ENCODE measurements at regions not wholly inside any gene's neighbourhood (a gene's known extent, or its start where the extent isn't known, plus 50 kb on each side); places are given as distances from the start of the nearest gene placed in this dataset.

DNA sequence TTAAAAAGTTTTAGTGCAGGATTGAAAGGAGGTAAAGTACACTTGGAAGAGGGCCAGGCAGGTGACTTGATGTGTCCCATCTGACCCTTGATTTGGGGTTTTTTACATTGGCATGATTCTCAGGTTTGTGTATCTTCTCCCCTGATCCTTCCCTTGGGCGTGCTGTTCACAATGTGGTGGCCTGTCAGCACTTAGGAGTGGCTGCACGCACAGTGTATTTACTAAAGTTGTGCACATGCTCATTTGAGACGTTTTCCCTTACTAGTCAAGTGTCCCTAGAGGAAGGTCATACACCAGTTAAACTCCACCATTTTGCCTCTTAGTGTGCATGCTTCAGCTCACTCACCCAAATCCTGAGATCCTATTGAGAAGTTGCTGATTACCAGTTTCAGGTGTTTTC is 145.7 kb upstream of the PLEKHA5 start:
- Mint-ChIP-seq H3K9me3 (peaks cover 12% of the 10 kb centered on the region), H3K27me3 (ENCODE audit: low read depth, poor library complexity) (peaks cover 4% of the 10 kb centered on the region), H3K36me3 (ENCODE audit: low read depth) (no peaks in the 10 kb centered on the region), H3K27ac (no peak overlapping the region), H3K4me1 (no peaks in the 10 kb centered on the region), H3K4me3 (no peak overlapping the region)
- TF ChIP-seq, protein P1, sequence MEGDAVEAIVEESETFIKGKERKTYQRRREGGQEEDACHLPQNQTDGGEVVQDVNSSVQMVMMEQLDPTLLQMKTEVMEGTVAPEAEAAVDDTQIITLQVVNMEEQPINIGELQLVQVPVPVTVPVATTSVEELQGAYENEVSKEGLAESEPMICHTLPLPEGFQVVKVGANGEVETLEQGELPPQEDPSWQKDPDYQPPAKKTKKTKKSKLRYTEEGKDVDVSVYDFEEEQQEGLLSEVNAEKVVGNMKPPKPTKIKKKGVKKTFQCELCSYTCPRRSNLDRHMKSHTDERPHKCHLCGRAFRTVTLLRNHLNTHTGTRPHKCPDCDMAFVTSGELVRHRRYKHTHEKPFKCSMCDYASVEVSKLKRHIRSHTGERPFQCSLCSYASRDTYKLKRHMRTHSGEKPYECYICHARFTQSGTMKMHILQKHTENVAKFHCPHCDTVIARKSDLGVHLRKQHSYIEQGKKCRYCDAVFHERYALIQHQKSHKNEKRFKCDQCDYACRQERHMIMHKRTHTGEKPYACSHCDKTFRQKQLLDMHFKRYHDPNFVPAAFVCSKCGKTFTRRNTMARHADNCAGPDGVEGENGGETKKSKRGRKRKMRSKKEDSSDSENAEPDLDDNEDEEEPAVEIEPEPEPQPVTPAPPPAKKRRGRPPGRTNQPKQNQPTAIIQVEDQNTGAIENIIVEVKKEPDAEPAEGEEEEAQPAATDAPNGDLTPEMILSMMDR (IDR thresholded peaks at IDR 0.05): no peak
- DNase-seq: no peak

DNA sequence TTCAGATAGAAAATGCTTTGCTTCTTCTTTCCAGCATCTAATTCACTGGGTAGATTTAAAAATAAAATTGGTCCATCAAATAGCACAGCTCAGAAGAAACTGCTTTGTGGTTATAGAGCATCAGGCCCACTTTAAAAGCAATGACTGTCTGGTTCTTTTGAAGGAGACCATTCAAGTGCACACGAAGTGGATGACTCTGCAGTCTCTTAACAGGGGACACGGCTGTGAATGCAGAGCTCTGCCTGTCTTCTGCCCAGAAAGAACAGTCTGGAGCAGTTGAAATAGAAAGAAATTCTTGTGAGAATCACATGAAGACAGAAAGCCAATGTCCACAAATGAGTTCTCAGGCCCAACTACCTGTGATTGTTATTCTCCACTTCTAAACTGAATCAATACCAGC is 138.7 kb upstream of the PLEKHA5 start:
- Mint-ChIP-seq H3K36me3 (ENCODE audit: low read depth) (no peaks in the 10 kb centered on the region), H3K27ac (no peak overlapping the region), H3K27me3 (ENCODE audit: low read depth, poor library complexity) (peaks cover 3% of the 10 kb centered on the region), H3K4me3 (no peak overlapping the region), H3K9me3 (no peaks in the 10 kb centered on the region), H3K4me1 (no peaks in the 10 kb centered on the region)
- DNase-seq: no peak
- TF ChIP-seq, protein P1 (IDR thresholded peaks at IDR 0.05): no peak

- H3K27me3 Mint-ChIP-seq (ENCODE audit: low read depth, poor library complexity): peaks cover 3% of the 10 kb centered on the region
- H3K9me3 Mint-ChIP-seq: no peaks in the 10 kb centered on the region
- no peaks in the 10 kb centered on the region for H3K4me1 Mint-ChIP-seq
- H3K4me3 Mint-ChIP-seq: no peak overlapping the region
- TF ChIP-seq, protein P1 (IDR thresholded peaks at IDR 0.05): no peak
- H3K36me3 Mint-ChIP-seq (ENCODE audit: low read depth): no peaks in the 10 kb centered on the region
- no peak for DNase-seq
- H3K27ac Mint-ChIP-seq: no peak overlapping the region
Observed at GRCh38 chr12:18992336-18992735, 137.2 kb upstream of the PLEKHA5 start.

DNA sequence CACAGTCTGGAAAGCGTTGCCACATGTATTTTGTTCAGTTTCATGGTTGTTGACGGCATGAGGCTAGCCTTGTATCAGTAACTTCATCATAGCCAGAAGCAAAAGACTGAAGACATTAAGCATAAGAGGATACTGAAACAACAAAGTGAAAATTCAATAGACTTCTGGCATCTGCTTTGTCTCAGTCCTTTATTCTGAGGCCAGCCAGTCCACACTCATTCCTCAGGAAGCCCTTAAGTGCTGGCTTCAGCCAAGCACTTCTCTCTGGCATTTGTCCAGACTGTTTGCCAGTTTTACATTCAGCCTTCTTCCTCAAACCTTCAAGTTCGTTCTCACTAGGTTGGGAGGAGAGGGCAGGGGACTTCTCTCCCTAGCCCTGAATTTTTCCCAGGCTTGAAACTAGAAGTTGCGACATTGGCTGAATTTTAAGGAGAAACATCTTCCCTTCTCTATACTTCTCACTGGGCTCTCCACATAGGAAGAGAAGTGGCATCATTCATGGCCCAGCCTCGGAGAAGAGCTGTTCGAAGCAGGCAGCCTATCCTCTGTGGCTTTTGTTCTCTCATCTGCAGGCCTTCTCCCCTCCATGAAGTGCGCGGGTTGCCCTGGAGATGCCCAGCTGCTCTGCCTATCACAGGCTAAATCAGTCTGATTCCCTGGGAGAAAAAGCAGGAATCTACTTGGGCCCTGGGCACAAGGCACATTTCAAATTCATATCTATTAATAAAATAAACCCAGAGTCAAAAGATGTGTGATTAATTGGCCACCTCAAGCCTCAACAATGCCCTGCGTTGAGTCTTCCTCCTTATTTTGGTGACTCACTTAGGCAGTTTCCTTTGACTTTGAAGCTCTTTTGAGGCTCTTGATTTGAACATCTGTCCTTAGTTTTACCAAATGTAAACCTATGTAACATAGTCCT is 130.9 kb upstream of the PLEKHA5 start:
- TF ChIP-seq, protein P1 (IDR thresholded peaks at IDR 0.05): no peak
- Mint-ChIP-seq H3K27ac (no peak overlapping the region), H3K27me3 (ENCODE audit: low read depth, poor library complexity) (peaks cover 1% of the 10 kb centered on the region), H3K4me1 (no peaks in the 10 kb centered on the region), H3K4me3 (no peak overlapping the region), H3K36me3 (ENCODE audit: low read depth) (no peaks in the 10 kb centered on the region), H3K9me3 (no peaks in the 10 kb centered on the region)
- DNase-seq: no peak

DNA sequence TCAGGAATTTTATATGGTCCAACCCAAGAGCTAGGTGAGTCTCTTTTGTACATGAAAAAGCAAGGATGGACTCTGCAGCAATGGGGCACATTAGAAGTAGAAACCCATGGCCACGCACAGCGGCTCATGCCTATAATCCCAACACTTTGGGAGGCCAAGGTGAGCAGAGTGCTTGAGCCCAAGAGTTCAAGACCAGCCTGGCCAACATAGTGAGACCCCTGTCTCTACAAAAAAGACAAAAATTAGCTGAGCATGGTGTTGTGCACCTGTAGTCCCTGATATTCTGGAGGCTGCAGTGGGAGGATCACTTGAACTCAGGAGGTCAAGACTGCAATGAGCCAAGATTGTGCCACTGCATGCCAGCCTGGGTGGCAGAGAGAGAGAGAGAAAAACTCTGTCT is 128.7 kb upstream of the PLEKHA5 start:
- TF ChIP-seq, protein P1 (IDR thresholded peaks at IDR 0.05): no peak
- no peak for DNase-seq
- Mint-ChIP-seq H3K27me3 (ENCODE audit: low read depth, poor library complexity) (no peaks in the 10 kb centered on the region), H3K36me3 (ENCODE audit: low read depth) (no peaks in the 10 kb centered on the region), H3K4me1 (no peaks in the 10 kb centered on the region), H3K9me3 (no peaks in the 10 kb centered on the region), H3K27ac (no peak overlapping the region), H3K4me3 (no peak overlapping the region)

- Mint-ChIP-seq H3K27me3 (ENCODE audit: low read depth, poor library complexity) (no peaks in the 10 kb centered on the region), H3K36me3 (ENCODE audit: low read depth) (no peaks in the 10 kb centered on the region), H3K4me1 (no peaks in the 10 kb centered on the region), H3K4me3 (no peak overlapping the region), H3K9me3 (no peaks in the 10 kb centered on the region), H3K27ac (no peak overlapping the region)
- DNase-seq: no peak
- TF ChIP-seq, protein P1 (IDR thresholded peaks at IDR 0.05): no peak
Observed at GRCh38 chr12:19002216-19002615, 127.3 kb upstream of the PLEKHA5 start.
